SK-N-SH (cell line): ENCODE measurements at regions not wholly inside any gene's neighbourhood (a gene's known extent, or its start where the extent isn't known, plus 50 kb on each side); places are given as distances from the start of the nearest gene placed in this dataset.

ENCODE experiments used
- CTCF ChIP-seq: fragments of 200-600 bp; sonication (generic); IDR thresholded peaks from 2 replicates; pipeline ENCODE4 v1.6.1; 2017; ENCODE audit warnings: antibody characterized with exemption, mild to moderate bottlenecking, moderate library complexity
- FOXM1 ChIP-seq: IDR thresholded peaks from 2 replicates; pipeline ENCODE4 v1.4.0; 2012; ENCODE audit warnings: low read depth, mild to moderate bottlenecking
- MAX ChIP-seq: IDR thresholded peaks from 2 replicates; pipeline ENCODE4 v1.4.0; 2012; ENCODE audit warnings: low read depth
- MXI1 ChIP-seq: IDR thresholded peaks from 2 replicates; pipeline ENCODE4 v1.6.1; 2012; ENCODE audit warnings: mild to moderate bottlenecking, low read depth, low read length, improper control_type of control experiment
- PBX3 ChIP-seq: IDR thresholded peaks from 2 replicates; pipeline ENCODE4; 2012
- TF ChIP-seq, protein P1 (sequence below): fragments of 150-350 bp; IDR thresholded peaks from 2 replicates; pipeline ENCODE4 v1.6.1; 2017; ENCODE audit warnings: antibody characterized with exemption, low read length, low read depth, borderline replicate concordance
- TF ChIP-seq, protein P2 (sequence below): IDR thresholded peaks from 2 replicates; pipeline ENCODE4 v1.6.1; 2012; ENCODE audit warnings: mild to moderate bottlenecking, low read depth, low read length, moderate library complexity

DNA sequence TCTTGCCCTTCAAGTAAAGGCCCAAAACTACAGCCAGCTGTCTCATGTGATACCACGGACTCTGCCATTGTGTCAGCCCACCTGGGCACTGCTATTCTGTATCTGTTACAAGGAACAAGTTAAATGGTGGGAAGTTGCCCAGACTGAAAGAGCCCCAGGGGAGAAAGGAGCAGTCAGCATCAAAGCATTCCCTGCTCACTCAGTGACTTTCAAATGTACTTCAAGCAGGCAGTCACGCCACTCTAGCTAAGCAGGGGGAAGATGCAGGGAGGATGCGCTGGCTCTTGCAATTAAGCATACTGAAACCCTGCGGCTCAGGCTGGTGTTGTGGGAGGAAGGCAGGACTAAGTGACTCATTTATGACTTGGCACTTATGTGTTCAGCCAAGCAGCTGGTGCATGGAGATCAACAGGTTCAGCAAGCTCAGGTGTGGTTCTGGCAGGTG is 1249.6 kb downstream of the TYW1 start:
- TF ChIP-seq CTCF: no peak
- TF ChIP-seq MXI1: no peak
- TF ChIP-seq, protein P1, sequence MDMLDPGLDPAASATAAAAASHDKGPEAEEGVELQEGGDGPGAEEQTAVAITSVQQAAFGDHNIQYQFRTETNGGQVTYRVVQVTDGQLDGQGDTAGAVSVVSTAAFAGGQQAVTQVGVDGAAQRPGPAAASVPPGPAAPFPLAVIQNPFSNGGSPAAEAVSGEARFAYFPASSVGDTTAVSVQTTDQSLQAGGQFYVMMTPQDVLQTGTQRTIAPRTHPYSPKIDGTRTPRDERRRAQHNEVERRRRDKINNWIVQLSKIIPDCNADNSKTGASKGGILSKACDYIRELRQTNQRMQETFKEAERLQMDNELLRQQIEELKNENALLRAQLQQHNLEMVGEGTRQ: no peak
- TF ChIP-seq, protein P2, sequence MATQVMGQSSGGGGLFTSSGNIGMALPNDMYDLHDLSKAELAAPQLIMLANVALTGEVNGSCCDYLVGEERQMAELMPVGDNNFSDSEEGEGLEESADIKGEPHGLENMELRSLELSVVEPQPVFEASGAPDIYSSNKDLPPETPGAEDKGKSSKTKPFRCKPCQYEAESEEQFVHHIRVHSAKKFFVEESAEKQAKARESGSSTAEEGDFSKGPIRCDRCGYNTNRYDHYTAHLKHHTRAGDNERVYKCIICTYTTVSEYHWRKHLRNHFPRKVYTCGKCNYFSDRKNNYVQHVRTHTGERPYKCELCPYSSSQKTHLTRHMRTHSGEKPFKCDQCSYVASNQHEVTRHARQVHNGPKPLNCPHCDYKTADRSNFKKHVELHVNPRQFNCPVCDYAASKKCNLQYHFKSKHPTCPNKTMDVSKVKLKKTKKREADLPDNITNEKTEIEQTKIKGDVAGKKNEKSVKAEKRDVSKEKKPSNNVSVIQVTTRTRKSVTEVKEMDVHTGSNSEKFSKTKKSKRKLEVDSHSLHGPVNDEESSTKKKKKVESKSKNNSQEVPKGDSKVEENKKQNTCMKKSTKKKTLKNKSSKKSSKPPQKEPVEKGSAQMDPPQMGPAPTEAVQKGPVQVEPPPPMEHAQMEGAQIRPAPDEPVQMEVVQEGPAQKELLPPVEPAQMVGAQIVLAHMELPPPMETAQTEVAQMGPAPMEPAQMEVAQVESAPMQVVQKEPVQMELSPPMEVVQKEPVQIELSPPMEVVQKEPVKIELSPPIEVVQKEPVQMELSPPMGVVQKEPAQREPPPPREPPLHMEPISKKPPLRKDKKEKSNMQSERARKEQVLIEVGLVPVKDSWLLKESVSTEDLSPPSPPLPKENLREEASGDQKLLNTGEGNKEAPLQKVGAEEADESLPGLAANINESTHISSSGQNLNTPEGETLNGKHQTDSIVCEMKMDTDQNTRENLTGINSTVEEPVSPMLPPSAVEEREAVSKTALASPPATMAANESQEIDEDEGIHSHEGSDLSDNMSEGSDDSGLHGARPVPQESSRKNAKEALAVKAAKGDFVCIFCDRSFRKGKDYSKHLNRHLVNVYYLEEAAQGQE: no peak
- TF ChIP-seq PBX3: no peak
- no peak for TF ChIP-seq FOXM1
- TF ChIP-seq MAX: no peak
